Loucy (cell line): ENCODE measurements at regions not wholly inside any gene's neighbourhood (a gene's known extent, or its start where the extent isn't known, plus 50 kb on each side); places are given as distances from the start of the nearest gene placed in this dataset.

Experiments
- CTCF ChIP-seq: fragments of 200-600 bp; sonication (generic); conservative IDR thresholded peaks from 2 replicates; pipeline ENCODE4 v1.5.1; 2014; ENCODE audit warnings: mild to moderate bottlenecking, antibody characterized with exemption, low read length
- EZH2phosphoT487 ChIP-seq: fragments of 200-600 bp; IDR thresholded peaks from 2 replicates; pipeline ENCODE4 v1.6.1; 2018; ENCODE audit warnings: antibody characterized with exemption, mild to moderate bottlenecking, moderate library complexity, borderline replicate concordance

- TF ChIP-seq CTCF (no peak), EZH2phosphoT487 (no peak)
Measured at GRCh38 chr3:145865399-145866018, 295.5 kb downstream of the PLOD2 start.
